ENCODE measurements at regions not wholly inside any gene's neighbourhood (a gene's known extent, or its start where the extent isn't known, plus 50 kb on each side); places are given as distances from the start of the nearest gene placed in this dataset.

DNA sequence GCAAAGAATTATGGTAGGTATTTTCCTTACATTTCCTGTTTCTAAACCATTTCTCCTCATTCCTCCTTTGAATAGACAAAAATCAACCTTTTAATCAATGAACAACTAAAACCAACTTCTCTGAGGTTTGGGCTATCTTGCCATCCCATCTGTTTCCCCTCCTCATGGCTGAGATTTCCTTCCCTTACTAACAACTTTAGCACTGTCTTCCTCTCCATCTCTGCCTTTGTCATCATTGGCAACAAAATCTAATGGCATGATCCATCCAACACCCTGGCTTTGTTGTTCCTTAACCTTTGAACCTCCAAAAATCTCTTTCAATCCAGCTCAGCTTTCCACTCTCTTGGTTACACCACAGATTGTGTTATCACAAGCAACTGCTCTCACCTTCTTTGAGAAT, 95.3 kb upstream of the FAM136A start:
- TF ChIP-seq POLR2A (IDR thresholded peaks at IDR 0.05): no peak
- TF ChIP-seq, protein P1, sequence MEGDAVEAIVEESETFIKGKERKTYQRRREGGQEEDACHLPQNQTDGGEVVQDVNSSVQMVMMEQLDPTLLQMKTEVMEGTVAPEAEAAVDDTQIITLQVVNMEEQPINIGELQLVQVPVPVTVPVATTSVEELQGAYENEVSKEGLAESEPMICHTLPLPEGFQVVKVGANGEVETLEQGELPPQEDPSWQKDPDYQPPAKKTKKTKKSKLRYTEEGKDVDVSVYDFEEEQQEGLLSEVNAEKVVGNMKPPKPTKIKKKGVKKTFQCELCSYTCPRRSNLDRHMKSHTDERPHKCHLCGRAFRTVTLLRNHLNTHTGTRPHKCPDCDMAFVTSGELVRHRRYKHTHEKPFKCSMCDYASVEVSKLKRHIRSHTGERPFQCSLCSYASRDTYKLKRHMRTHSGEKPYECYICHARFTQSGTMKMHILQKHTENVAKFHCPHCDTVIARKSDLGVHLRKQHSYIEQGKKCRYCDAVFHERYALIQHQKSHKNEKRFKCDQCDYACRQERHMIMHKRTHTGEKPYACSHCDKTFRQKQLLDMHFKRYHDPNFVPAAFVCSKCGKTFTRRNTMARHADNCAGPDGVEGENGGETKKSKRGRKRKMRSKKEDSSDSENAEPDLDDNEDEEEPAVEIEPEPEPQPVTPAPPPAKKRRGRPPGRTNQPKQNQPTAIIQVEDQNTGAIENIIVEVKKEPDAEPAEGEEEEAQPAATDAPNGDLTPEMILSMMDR (IDR thresholded peaks at IDR 0.05): no peak
- Histone ChIP-seq H3K9me3 (no peaks in the 10 kb centered on the region), H3K27me3 (no peaks in the 10 kb centered on the region), H3K4me1 (no peaks in the 10 kb centered on the region), H3K36me3 (ENCODE audit: low read depth, missing control alignments) (no peaks in the 10 kb centered on the region), H3K27ac (no peak overlapping the region), H3K4me3 (no peak overlapping the region)
- DNase-seq: no peak
- intact Hi-C loops (cut with DNase I; ENCODE audit: low total_unique reads): no loop called here

DNA sequence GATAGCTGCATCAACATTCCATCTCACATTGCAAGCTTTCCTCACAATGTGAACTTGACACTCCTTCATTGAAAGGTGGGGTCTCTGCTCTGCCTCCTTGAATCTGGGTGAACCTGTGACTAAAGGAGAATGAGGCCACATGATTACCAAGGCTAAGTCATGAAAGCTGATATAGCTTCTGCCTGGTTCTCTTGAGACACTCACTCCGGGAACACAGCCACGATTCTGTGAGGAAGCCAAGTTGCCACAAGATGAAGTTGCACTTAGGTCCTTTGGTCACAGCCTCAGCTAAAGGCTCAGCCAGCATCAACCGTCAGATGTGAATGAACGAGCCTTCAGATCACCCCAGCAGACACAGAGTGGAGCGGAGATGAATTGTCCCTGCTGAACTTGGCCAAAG, 94.7 kb upstream of the FAM136A start:
- Histone ChIP-seq H3K4me1 (no peaks in the 10 kb centered on the region), H3K27me3 (no peaks in the 10 kb centered on the region), H3K9me3 (no peaks in the 10 kb centered on the region), H3K27ac (no peak overlapping the region), H3K4me3 (no peak overlapping the region), H3K36me3 (ENCODE audit: low read depth, missing control alignments) (no peaks in the 10 kb centered on the region)
- TF ChIP-seq, protein P1 (IDR thresholded peaks at IDR 0.05): no peak
- TF ChIP-seq POLR2A (IDR thresholded peaks at IDR 0.05): no peak
- intact Hi-C loops (cut with DNase I; ENCODE audit: low total_unique reads): no loop called here
- DNase-seq: no peak
- WGBS, 2 donors: 77 to 81% methylated on average over 5 of the region's 5 CpGs

DNA sequence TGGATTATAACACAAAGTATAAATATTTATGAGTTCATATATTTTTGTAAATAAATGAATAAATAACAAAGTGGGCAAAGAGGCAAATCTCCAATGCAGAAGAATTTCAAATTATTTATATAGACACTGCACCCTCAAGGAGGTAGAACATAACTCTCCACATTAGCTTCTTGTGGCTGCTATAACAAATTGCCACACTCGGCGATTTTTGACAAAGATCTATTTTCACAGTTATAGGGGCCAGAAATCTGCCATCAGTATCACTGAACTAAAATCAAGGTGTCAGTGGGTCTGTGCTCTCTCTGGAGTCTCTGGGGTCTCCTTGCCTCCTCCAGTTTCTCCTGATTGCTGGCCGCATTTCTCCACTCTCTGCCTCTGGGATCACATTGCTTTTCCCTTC, 92.0 kb upstream of the FAM136A start:
- Histone ChIP-seq H3K36me3 (ENCODE audit: low read depth, missing control alignments) (no peaks in the 10 kb centered on the region), H3K4me3 (no peak overlapping the region), H3K27ac (no peak overlapping the region), H3K4me1 (no peaks in the 10 kb centered on the region), H3K27me3 (no peaks in the 10 kb centered on the region), H3K9me3 (no peaks in the 10 kb centered on the region)
- TF ChIP-seq POLR2A (IDR thresholded peaks at IDR 0.05): no peak
- TF ChIP-seq, protein P1 (IDR thresholded peaks at IDR 0.05): no peak
- DNase-seq: no peak
- WGBS, 2 donors: 93 to 94% methylated on average over 3 of the region's 3 CpGs
- intact Hi-C loops (cut with DNase I; ENCODE audit: low total_unique reads): no loop called here

DNA sequence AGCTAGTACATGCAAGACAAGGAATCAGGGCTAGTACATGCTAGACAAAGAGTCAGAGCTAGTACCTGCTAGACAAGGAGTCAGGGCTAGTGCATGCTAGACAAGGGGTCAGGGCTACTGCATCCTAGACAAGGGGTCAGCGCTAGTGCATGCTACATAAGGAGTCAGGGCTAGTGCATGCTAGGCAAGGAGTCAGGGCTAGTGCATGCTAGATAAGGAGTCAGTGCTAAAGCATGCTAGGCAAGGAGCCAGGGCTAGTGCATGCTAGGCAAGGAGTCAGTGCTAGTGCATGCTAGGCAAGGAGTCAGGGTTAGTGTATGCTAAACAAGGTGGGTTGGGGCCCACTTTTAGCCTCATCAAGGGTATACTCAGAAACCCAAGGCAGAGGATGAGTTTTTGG, 90.1 kb upstream of the FAM136A start:
- Histone ChIP-seq H3K36me3 (ENCODE audit: low read depth, missing control alignments) (no peaks in the 10 kb centered on the region), H3K9me3 (no peaks in the 10 kb centered on the region), H3K4me1 (no peaks in the 10 kb centered on the region), H3K27me3 (no peaks in the 10 kb centered on the region), H3K27ac (no peak overlapping the region), H3K4me3 (no peak overlapping the region)
- 71 to 94% methylated on average over 1 of the region's 1 CpG for WGBS, 2 donors
- TF ChIP-seq, protein P1 (IDR thresholded peaks at IDR 0.05): no peak
- TF ChIP-seq POLR2A (IDR thresholded peaks at IDR 0.05): no peak
- DNase-seq: no peak
- intact Hi-C loops (cut with DNase I; ENCODE audit: low total_unique reads): no loop called here

DNA sequence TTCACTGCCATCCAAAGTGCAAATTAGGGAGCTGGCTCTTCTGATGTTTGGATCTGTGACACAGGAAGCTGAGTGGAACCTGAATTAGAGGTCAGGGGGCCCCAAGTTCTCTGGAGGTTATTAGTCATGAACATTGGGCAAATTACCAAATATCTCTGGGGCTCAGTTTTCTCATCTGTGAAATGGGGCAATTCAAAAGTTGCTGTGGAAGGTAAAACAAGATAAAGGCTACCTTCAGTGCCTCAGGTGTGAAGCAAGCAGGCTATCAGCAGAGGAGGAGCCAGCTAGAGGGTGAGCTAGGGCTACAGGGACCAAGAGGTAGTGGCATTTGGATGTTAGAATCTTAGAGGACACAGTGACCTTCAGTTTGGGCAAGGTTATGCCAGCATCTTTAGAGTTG, 89.4 kb upstream of the FAM136A start:
- H3K4me3 ChIP-seq: no peak overlapping the region
- intact Hi-C loops (cut with DNase I; ENCODE audit: low total_unique reads): no loop called here
- no peaks in the 10 kb centered on the region for H3K4me1 ChIP-seq
- no peaks in the 10 kb centered on the region for H3K27me3 ChIP-seq
- no peak overlapping the region for H3K27ac ChIP-seq
- no peaks in the 10 kb centered on the region for H3K36me3 ChIP-seq (ENCODE audit: low read depth, missing control alignments)
- no peaks in the 10 kb centered on the region for H3K9me3 ChIP-seq
- no peak for DNase-seq
- TF ChIP-seq, protein P1 (IDR thresholded peaks at IDR 0.05): no peak
- no peak for TF ChIP-seq POLR2A (IDR thresholded peaks at IDR 0.05)

Data from testis (tissue), 2 donors.